ENCODE measurements at regions not wholly inside any gene's neighbourhood (a gene's known extent, or its start where the extent isn't known, plus 50 kb on each side); places are given as distances from the start of the nearest gene placed in this dataset.

DNA sequence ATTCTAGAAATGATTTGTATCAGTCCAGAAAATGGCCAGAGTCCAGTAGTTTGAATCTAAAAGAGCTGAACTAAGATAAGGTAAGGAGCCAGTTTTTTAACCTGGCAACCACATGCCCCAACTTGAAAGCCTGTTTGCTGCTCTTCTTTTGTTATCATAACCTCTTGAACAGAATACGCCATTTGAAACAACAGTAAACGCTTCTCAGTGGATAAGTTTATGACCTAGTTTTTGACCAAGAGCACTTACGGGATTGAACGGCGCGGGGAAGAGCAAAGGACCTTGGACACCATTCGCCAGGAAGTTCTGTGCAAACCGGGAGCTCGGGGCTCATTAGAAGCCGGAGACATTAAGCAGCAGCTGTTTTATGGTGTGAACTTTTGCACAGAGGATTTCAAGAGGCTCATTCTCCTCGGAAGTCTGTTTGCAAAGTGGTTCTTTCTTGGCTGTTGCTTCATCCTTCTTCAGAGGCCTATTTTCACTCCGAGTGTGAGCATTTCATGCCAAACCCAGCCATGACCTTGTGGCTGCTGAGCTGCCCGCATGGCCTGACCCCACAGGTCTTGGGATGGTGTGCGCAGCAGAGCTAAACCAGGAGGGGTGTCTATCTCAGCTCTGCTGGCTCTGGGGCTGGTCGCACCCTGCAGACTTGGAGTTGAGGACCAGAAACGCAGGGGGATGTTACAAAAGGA is 215.1 kb downstream of the SOX4 start:
- DNase-seq: no peak

DNA sequence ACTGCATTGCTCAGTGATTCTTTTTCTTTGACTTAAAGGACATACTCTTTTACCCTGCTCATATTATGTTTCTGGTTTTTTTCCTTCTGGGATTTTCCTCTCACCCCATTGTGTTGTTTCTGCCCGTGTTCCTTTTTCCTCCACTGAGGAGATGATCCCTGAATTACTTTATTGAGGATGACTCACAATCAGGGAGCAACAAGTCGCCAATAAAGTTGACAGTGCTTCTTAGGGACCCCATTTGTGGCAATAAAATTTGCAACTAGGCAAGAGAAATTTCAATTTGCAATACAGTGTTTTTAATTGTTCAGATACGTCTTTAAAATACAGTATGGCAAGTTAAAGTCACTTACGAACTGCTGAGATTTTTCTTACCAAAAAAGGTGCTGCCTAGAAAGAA is 217.9 kb downstream of the SOX4 start:
- no peak for DNase-seq

- no peak for DNase-seq
Measured at GRCh38 chr6:21816231-21816630, 222.7 kb downstream of the SOX4 start.

GRCh38 chr6:21820442-21820841 is 226.9 kb downstream of the SOX4 start:
- DNase-seq: no peak

DNA sequence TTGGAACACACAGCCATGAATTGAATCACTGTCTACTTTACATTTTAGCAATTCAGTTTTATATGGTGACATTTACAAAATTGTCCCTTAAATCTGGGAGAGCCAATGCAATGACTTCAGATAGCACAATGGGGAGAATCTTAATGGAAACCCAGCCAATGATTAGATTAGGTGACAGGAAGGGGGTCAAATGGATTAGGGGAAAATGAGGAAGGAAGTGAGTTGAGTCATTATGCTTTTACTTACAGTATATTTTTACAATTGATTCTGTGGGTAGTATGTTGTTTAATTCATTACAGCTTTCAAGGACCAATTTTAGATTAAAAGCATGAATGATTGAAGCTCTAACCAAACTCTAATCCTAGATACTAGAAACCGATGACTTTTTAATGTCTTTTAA is 229.8 kb downstream of the SOX4 start:
- no peak for DNase-seq

DNA sequence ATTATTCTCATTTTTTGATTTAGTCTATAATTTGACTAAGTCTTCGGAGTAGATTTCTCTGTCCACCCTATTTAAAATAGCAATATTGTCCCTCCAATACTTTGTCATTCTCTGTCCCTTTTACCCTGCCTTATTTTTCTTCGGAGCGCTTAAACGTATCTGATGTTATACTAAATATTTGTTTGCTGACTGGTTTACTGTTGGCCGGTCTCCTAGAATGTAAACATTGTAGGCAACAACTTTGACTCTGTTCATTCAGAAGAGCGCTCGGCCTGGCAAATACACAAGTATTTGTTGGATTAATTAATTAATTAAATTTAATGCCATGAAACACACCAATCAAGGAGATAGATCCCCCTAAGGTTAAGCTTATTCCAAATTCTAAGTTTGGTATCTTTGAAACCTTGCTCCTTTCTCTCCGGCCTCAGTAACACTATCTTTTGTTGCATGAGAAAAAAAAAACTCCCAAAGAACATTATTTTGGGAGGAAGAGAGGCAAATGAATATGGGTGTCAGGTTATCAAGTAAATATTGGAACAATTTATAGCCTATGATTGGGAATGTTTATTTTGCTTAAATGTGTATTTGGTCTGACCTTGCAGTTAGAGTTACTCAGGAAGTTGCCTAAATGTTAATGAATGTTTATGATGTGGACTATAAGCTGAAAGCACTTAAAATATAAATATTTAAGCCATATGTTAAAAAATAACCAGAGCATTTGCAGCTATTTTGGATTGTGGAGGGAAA is 231.1 kb downstream of the SOX4 start:
- no peak for DNase-seq

GRCh38 chr6:21826023-21826422 is 232.5 kb downstream of the SOX4 start:
- DNase-seq: no peak

DNA sequence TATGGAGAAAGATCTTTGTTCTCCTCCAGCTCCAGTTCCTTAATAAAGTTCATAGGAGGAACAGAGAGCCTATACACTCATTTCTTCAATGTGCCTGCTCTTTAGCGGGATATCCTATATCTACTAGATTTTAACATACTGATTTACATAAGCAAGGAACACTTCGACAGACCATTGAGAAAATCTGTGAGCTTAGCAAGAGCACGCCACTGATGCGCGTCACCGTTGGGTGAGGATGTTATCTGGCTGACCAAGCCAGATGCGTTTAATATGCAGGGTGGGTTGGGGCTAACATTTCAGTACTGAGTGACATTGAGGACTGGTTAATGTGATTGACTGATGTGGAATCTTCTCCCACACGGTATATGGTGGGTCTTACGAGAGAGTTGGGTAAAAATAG is 233.4 kb downstream of the SOX4 start:
- no peak for DNase-seq

GRCh38 chr6:21827425-21828202 is 234.1 kb downstream of the SOX4 start:
- DNase-seq: no peak

- DNase-seq: no peak
Measured at GRCh38 chr6:21828704-21829103, 235.2 kb downstream of the SOX4 start.

DNA sequence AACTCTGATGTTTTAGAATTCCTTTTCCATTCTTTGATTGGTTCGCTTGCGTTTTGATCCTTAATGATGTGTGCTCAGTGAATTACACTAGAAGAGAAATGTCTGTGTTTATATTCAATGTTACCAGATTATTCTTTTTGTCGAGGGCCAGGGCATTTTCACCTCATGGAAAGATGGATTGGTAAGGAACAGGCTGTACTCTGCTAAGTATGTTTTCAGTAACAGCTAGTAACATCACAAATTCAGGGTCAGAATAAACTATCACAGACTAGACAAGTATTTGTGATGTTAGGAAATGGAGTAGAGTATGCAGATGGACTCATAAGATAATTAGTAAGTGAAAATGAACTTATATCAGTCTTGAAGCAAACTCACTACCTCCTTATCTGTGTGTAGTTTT is 235.6 kb downstream of the SOX4 start:
- no peak for DNase-seq

GRCh38 chr6:21831521-21832291 is 238.2 kb downstream of the SOX4 start:
- DNase-seq: peak; percentile 92

GRCh38 chr6:21836277-21836676 is 242.7 kb downstream of the SOX4 start:
- no peak for DNase-seq

DNA sequence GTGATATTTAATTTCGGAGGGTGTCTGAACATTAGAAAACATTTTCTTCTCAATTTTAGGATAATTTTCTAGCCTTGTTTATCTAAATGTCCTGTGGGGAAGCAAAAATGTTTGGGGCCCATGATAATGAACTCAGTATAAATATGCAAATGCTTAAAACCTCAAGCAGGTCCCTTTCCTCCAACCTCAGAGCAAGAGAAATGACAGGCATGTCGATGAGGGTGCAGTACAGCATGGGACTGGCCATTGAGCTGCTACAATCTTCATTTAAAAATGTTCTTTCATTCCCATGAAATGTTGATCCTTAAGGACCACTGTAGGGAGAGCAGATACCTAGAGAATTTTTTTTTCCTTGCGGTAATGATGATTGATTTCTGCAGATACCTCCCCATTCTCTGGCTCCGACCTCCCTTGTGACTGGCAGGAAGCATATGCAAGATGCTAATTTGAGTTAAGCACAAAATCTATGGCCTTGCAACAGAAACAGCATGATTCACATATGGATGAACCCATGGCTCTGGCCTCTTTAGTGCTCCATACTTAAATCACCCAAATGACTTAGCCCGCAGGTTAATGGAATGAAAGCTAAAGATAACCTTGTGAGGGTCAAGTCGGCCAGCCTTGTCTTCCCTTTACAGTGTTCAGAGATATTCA is 243.3 kb downstream of the SOX4 start:
- no peak for DNase-seq

GRCh38 chr6:21840428-21840827 is 246.9 kb downstream of the SOX4 start:
- no peak for DNase-seq

- no peak for DNase-seq
Measured at GRCh38 chr6:21842875-21843645, 249.5 kb downstream of the SOX4 start.

GRCh38 chr6:21844120-21844917 is 250.8 kb downstream of the SOX4 start:
- DNase-seq: no peak

- no peak for DNase-seq
Measured at GRCh38 chr6:21845018-21845417, 251.5 kb downstream of the SOX4 start.

DNA sequence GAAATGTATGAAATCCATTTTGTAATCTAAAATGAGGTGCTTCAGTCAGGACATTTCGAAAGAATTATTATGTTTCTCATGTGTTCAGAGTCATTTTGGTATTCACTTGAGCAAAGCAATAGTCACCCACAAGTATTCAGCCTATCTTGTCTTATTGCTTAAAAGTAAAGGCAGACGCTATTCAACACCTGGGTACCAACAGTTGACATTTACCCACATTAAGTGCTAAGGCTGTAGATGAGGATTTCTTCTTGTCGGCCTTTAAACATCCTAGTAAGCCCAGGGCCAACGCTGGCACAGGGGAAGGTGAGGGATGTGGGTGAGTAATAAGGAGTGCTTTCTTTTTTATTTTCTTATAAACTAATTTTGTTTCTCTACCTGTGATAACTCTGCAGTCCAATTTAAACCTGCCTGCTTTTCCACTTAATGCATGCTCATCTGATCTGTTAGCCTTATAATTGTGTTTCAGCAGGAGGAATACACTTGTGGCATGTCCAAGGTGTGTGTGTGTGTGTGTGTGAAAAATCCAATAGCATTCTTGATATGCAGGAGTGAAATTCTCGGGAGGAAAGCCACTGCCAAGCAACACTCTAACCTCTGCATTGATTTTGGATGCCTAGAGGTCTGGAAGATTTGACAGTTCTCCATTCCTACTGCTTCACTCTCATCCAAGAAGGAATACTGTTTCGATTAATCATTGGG is 252.0 kb downstream of the SOX4 start:
- DNase-seq: no peak
